Liver (tissue), 3 donors: ENCODE measurements at regions not wholly inside any gene's neighbourhood (a gene's known extent, or its start where the extent isn't known, plus 50 kb on each side); places are given as distances from the start of the nearest gene placed in this dataset.

Experiments used
- GABPA ChIP-seq, 2 donors: IDR thresholded peaks in 1 of 2; conservative IDR thresholded peaks in 1 of 2; 2 replicates each; pipeline ENCODE4 v1.6.1; 2016; ENCODE audit warnings: antibody characterized with exemption in 2 of 2, mild to moderate bottlenecking in 1 of 2, moderate library complexity in 1 of 2
- JUND ChIP-seq, 2 donors: IDR thresholded peaks; 2 replicates each; pipeline ENCODE4 v1.6.1; 2016; ENCODE audit warnings: antibody characterized with exemption in 2 of 2
- TAF1 ChIP-seq: conservative IDR thresholded peaks from 2 replicates; pipeline ENCODE4 v1.6.1; 2016; ENCODE audit warnings: antibody characterized with exemption, mild to moderate bottlenecking
- YY1 ChIP-seq: IDR thresholded peaks from 2 replicates; pipeline ENCODE4 v1.6.1; 2016; ENCODE audit warnings: antibody characterized with exemption, mild to moderate bottlenecking
- TF ChIP-seq, protein P1 (sequence below): fragments of 150-350 bp; IDR thresholded peaks from 2 replicates; pipeline ENCODE4 v1.5.1; 2017; ENCODE audit warnings: improper control_type of control experiment, low read depth, low read length; ENCODE audit not compliant: missing input control
- TF ChIP-seq, protein P2 (sequence below): IDR thresholded peaks from 2 replicates; pipeline ENCODE4 v1.6.1; 2016; ENCODE audit warnings: antibody characterized with exemption, mild to moderate bottlenecking
- TF ChIP-seq, protein P3 (sequence below): IDR thresholded peaks from 2 replicates; pipeline ENCODE4 v1.6.1; 2016; ENCODE audit warnings: antibody characterized with exemption
- TF ChIP-seq, protein P4 (sequence below): IDR thresholded peaks from 2 replicates; pipeline ENCODE4 v1.6.1; 2016; ENCODE audit warnings: antibody characterized with exemption
- TF ChIP-seq, protein P5 (sequence below): IDR thresholded peaks from 2 replicates; pipeline ENCODE4 v1.6.1; 2016; ENCODE audit warnings: antibody characterized with exemption
- donor health status: healthy.
- donor health status: healthy.

DNA sequence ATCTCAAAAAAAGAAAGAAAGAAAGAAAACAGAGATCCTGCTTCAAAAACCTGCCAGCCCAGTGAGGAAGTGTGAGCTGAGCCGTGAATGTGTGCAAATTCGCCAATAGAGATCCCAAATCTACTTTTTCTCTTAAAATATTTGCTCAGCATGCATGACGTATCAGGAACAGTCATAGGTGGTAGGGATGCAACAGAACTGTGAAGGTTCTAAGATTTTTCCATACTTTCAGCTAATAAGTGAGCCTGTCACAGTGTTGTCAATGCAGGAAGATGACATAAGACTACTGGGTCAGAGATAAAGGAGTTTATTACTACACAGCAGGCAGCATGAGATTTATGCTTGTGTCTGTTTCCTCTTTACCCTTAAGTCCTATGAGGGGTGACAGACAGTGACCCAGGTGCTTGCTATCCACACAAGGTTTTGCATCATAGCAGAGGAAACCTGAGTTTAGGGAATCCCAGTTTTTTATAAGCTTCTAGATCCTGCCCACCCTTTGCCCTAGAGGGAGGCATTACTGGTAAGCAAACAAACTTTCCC is 273.4 kb downstream of the BMP7 start:
- TF ChIP-seq, protein P1, sequence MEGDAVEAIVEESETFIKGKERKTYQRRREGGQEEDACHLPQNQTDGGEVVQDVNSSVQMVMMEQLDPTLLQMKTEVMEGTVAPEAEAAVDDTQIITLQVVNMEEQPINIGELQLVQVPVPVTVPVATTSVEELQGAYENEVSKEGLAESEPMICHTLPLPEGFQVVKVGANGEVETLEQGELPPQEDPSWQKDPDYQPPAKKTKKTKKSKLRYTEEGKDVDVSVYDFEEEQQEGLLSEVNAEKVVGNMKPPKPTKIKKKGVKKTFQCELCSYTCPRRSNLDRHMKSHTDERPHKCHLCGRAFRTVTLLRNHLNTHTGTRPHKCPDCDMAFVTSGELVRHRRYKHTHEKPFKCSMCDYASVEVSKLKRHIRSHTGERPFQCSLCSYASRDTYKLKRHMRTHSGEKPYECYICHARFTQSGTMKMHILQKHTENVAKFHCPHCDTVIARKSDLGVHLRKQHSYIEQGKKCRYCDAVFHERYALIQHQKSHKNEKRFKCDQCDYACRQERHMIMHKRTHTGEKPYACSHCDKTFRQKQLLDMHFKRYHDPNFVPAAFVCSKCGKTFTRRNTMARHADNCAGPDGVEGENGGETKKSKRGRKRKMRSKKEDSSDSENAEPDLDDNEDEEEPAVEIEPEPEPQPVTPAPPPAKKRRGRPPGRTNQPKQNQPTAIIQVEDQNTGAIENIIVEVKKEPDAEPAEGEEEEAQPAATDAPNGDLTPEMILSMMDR = no peak
- TF ChIP-seq, protein P2, sequence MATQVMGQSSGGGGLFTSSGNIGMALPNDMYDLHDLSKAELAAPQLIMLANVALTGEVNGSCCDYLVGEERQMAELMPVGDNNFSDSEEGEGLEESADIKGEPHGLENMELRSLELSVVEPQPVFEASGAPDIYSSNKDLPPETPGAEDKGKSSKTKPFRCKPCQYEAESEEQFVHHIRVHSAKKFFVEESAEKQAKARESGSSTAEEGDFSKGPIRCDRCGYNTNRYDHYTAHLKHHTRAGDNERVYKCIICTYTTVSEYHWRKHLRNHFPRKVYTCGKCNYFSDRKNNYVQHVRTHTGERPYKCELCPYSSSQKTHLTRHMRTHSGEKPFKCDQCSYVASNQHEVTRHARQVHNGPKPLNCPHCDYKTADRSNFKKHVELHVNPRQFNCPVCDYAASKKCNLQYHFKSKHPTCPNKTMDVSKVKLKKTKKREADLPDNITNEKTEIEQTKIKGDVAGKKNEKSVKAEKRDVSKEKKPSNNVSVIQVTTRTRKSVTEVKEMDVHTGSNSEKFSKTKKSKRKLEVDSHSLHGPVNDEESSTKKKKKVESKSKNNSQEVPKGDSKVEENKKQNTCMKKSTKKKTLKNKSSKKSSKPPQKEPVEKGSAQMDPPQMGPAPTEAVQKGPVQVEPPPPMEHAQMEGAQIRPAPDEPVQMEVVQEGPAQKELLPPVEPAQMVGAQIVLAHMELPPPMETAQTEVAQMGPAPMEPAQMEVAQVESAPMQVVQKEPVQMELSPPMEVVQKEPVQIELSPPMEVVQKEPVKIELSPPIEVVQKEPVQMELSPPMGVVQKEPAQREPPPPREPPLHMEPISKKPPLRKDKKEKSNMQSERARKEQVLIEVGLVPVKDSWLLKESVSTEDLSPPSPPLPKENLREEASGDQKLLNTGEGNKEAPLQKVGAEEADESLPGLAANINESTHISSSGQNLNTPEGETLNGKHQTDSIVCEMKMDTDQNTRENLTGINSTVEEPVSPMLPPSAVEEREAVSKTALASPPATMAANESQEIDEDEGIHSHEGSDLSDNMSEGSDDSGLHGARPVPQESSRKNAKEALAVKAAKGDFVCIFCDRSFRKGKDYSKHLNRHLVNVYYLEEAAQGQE = no peak
- TF ChIP-seq, protein P3, sequence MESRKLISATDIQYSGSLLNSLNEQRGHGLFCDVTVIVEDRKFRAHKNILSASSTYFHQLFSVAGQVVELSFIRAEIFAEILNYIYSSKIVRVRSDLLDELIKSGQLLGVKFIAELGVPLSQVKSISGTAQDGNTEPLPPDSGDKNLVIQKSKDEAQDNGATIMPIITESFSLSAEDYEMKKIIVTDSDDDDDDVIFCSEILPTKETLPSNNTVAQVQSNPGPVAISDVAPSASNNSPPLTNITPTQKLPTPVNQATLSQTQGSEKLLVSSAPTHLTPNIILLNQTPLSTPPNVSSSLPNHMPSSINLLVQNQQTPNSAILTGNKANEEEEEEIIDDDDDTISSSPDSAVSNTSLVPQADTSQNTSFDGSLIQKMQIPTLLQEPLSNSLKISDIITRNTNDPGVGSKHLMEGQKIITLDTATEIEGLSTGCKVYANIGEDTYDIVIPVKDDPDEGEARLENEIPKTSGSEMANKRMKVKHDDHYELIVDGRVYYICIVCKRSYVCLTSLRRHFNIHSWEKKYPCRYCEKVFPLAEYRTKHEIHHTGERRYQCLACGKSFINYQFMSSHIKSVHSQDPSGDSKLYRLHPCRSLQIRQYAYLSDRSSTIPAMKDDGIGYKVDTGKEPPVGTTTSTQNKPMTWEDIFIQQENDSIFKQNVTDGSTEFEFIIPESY = no peak
- TF ChIP-seq JUND (IDR thresholded peaks at IDR 0.05) (no peak), GABPA (IDR thresholded peaks at IDR 0.05 in 1 of 2, conservative IDR thresholded peaks at IDR 0.05 in 1 of 2) (no peak), YY1 (no peak), TAF1 (no peak)
- TF ChIP-seq, protein P4, sequence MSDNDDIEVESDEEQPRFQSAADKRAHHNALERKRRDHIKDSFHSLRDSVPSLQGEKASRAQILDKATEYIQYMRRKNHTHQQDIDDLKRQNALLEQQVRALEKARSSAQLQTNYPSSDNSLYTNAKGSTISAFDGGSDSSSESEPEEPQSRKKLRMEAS = no peak
- TF ChIP-seq, protein P5, sequence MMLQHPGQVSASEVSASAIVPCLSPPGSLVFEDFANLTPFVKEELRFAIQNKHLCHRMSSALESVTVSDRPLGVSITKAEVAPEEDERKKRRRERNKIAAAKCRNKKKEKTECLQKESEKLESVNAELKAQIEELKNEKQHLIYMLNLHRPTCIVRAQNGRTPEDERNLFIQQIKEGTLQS = no peak
